Lung (tissue), 11 donors: ENCODE measurements at regions not wholly inside any gene's neighbourhood (a gene's known extent, or its start where the extent isn't known, plus 50 kb on each side); places are given as distances from the start of the nearest gene placed in this dataset.

Experiments
- ATAC-seq: fragments of 200-7000 bp; cut with Tn5 transposase; one replicate; pipeline ENCODE4 v1.9.1; 2020; ENCODE audit warnings: moderate number of reproducible peaks; ENCODE audit not compliant: insufficient read depth, low FRiP score
- DNase-seq, 3 donors: peaks; one replicate each; pipeline ENCODE4 v3.0.0-alpha.2; 2013 to 2017
- H3K27ac ChIP-seq, 2 donors: one replicate each; pipeline ENCODE4 v1.5.1; 2013; ENCODE audit warnings: mild to moderate bottlenecking in 2 of 2, moderate library complexity in 2 of 2, control low read depth in 1 of 2, inconsistent platforms in 1 of 2, low read depth in 1 of 2, low read length in 1 of 2
- H3K27me3 ChIP-seq, 3 donors: one replicate each; pipeline ENCODE4 v1.5.1; 2013; ENCODE audit warnings: low read length in 2 of 3; ENCODE audit not compliant: control insufficient read depth in 3 of 3, insufficient read depth in 3 of 3
- H3K36me3 ChIP-seq, 4 donors: one replicate each; pipeline ENCODE4 v1.5.1; 2013; ENCODE audit warnings: low read length in 4 of 4, mild to moderate bottlenecking in 1 of 4, moderate library complexity in 1 of 4; ENCODE audit not compliant: control insufficient read depth in 4 of 4, insufficient read depth in 4 of 4
- H3K4me1 ChIP-seq, 5 donors: one replicate each; pipeline ENCODE4 v1.5.1; 2013; ENCODE audit warnings: low read length in 5 of 5, mild to moderate bottlenecking in 2 of 5, moderate library complexity in 1 of 5; ENCODE audit not compliant: control insufficient read depth in 5 of 5, insufficient read depth in 5 of 5
- H3K4me3 ChIP-seq: one replicate; pipeline ENCODE4 v1.5.1; 2013; ENCODE audit warnings: mild to moderate bottlenecking, control low read depth, moderate library complexity
- H3K9ac ChIP-seq, 2 donors: one replicate each; pipeline ENCODE4 v1.5.1; 2013; ENCODE audit warnings: low read length in 2 of 2, control low read depth in 1 of 2; ENCODE audit not compliant: insufficient read depth in 1 of 2
- H3K9me3 ChIP-seq, 4 donors: one replicate each; pipeline ENCODE4 v1.5.1; 2013; ENCODE audit warnings: low read length in 3 of 4, mild to moderate bottlenecking in 1 of 4, moderate library complexity in 1 of 4; ENCODE audit not compliant: control insufficient read depth in 4 of 4, insufficient read depth in 3 of 4
- CTCF ChIP-seq: IDR thresholded peaks from 2 replicates; pipeline ENCODE4 v1.5.1; 2012; ENCODE audit warnings: mild to moderate bottlenecking; ENCODE audit errors: control extremely low read depth, extremely low read depth
- WGBS, 2 donors: extraction: QIAGEN DNeasy Blood & Tissue Kit; methylation state at CpG; one replicate each; pipeline ENCODE4 v1.1.7; 2013; 5-methylcytosine and 5-hydroxymethylcytosine counted together
- donor health status: control.
- donor health status: control.
- donor health status: Bipolar disorder and iron deficiency.
- donor health status: healthy.
- donor health status: DM: yes; HTN: yes; CAD: no.

- WGBS, 2 donors: 67 to 78% methylated on average over 7 of the region's 7 CpGs
- Histone ChIP-seq H3K4me1 (no peaks in the 10 kb centered on the region), H3K9ac (no peak overlapping the region), H3K4me3 (no peak overlapping the region), H3K27me3 (no peaks in the 10 kb centered on the region), H3K36me3 (no peaks in the 10 kb centered on the region), H3K27ac (peak overlapping the region in 1 of 2 donors; percentile 44), H3K9me3 (no peaks in the 10 kb centered on the region)
- TF ChIP-seq CTCF: no peak
- no peak for DNase-seq
- peak; percentile 41 for ATAC-seq
Observed at GRCh38 chr1:168631671-168632400, 55.4 kb downstream of the XCL1 start.

- no peak for TF ChIP-seq CTCF
- ATAC-seq (no peak), DNase-seq (no peak)
- Histone ChIP-seq H3K9me3 (no peaks in the 10 kb centered on the region), H3K27ac (no peak overlapping the region), H3K4me3 (no peak overlapping the region), H3K4me1 (no peaks in the 10 kb centered on the region), H3K36me3 (no peaks in the 10 kb centered on the region), H3K27me3 (no peaks in the 10 kb centered on the region), H3K9ac (no peak overlapping the region)
- 86 to 92% methylated on average over 3 of the region's 3 CpGs for WGBS, 2 donors
Observed at GRCh38 chr1:168634951-168635532, 58.6 kb downstream of the XCL1 start.

- Histone ChIP-seq H3K27me3 (no peaks in the 10 kb centered on the region), H3K9ac (no peak overlapping the region), H3K4me3 (no peak overlapping the region), H3K9me3 (no peaks in the 10 kb centered on the region), H3K4me1 (no peaks in the 10 kb centered on the region), H3K36me3 (no peaks in the 10 kb centered on the region), H3K27ac (peak overlapping the region in 1 of 2 donors; percentile 62)
- DNase-seq: peak in 1 of 3 donors; percentile 23
- TF ChIP-seq CTCF: no peak
- ATAC-seq: peak; percentile 19
- WGBS, 2 donors: 43 to 50% methylated on average over 1 of the region's 1 CpG
Observed at GRCh38 chr1:168636200-168636599, 59.8 kb downstream of the XCL1 start.
